ENCODE measurements at regions not wholly inside any gene's neighbourhood (a gene's known extent, or its start where the extent isn't known, plus 50 kb on each side); places are given as distances from the start of the nearest gene placed in this dataset.

- TF ChIP-seq, protein P1, sequence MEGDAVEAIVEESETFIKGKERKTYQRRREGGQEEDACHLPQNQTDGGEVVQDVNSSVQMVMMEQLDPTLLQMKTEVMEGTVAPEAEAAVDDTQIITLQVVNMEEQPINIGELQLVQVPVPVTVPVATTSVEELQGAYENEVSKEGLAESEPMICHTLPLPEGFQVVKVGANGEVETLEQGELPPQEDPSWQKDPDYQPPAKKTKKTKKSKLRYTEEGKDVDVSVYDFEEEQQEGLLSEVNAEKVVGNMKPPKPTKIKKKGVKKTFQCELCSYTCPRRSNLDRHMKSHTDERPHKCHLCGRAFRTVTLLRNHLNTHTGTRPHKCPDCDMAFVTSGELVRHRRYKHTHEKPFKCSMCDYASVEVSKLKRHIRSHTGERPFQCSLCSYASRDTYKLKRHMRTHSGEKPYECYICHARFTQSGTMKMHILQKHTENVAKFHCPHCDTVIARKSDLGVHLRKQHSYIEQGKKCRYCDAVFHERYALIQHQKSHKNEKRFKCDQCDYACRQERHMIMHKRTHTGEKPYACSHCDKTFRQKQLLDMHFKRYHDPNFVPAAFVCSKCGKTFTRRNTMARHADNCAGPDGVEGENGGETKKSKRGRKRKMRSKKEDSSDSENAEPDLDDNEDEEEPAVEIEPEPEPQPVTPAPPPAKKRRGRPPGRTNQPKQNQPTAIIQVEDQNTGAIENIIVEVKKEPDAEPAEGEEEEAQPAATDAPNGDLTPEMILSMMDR (IDR thresholded peaks at IDR 0.05) = no peak
- TF ChIP-seq POLR2A (IDR thresholded peaks at IDR 0.05) = no peak
Measured at GRCh38 chr12:88878295-88878694, 298.0 kb upstream of the KITLG start.
